CD4-positive, alpha-beta T cell treated with Interferon alpha-2 for 1 hour (primary cell): ENCODE measurements at regions not wholly inside any gene's neighbourhood (a gene's known extent, or its start where the extent isn't known, plus 50 kb on each side); places are given as distances from the start of the nearest gene placed in this dataset.
"Not testable (repeated sequence)": the region's sequence is repeated elsewhere in the genome, so short reads cannot be mapped to it uniquely, and the experiment has no call there.

Experiments
- DNase-seq, 2 donors: peaks; one replicate each; pipeline ENCODE4 v3.0.0-alpha.2; 2020 to 2022

DNA sequence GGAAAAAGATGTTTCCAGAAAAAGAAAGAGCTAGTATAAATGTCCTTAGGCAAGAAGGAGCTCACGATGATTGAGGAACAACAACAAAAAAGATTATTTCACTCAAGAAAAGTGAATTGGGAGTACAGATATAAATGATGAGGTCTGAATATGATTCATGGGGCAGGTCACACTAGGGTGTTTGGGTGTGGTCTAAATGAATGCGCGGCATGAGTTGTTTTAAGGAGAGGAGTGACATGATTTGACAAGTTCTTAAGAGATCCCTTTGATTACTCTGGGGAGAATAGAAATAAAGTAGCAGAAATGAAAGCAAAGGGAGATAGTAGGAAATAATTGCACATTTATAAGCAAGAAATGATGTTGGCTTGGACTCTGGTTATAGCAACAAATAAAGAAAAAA is 59.3 kb downstream of the NUTM2D start:
- DNase-seq, result not testable (repeated sequence)

- DNase-seq, result not testable (repeated sequence)
These were observed 65.1 kb downstream of the NUTM2D start for GRCh38 chr10:87422641-87423040.

DNA sequence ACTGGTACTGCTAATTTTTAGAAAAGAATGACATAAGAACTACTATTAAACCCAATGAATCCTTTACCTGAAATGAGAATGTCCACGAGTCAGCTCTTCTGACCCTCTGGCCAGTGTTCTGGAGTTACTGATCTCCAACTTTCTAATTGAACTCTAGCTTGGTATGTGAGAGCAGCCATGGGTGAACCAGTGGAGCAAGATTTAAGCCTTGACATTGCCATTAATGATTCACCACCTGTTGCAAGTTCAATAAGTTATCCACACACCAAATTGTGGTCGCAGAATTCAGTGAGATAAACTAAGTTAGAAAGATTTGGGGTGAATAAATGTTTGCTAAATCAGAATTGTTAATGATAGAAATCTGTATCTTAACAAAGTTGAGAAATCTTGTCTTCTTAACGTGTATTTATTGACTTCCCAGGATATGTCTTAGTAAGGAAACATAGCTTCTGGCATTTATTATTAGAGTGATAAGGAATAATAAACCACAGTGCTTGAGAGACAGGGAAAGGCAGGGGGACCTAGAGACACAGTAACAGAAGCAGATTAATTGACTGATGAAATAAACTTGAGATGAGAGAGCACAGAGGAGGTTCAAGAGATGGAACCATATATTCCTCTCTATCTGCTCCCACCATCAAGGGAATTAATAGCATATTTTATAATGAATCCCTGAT is 67.3 kb downstream of the NUTM2D start:
- DNase-seq, result not testable (repeated sequence)

GRCh38 chr10:87433836-87434235 is 70.9 kb upstream of the MINPP1 start:
- not testable (repeated sequence) for DNase-seq

GRCh38 chr10:87435295-87435826 is 69.3 kb upstream of the MINPP1 start:
- DNase-seq, result not testable (repeated sequence)

- peak in 1 of 2 donors; percentile 20 for DNase-seq
These were observed 68.6 kb upstream of the MINPP1 start for GRCh38 chr10:87436104-87436503.

DNA sequence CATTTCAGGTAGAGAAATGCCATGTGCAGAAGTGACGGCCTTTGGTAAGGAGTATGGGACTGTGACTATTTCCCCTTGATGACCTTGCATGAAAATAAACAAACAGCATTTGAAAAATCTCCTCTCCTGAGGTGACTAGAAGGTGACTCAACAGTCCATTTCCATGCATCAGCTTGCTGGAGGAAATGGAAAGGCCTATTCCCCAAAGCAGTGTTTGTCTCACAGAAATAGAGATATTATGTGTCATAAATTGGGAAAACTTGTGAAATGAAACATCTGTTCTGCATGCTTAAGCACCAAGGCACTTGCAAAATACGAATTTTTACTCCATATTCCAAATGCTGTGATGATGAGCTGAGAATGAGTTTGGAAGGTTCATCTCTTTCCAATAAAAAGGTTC is 67.2 kb upstream of the MINPP1 start:
- DNase-seq, result not testable (repeated sequence)
